ENCODE measurements at regions not wholly inside any gene's neighbourhood (a gene's known extent, or its start where the extent isn't known, plus 50 kb on each side); places are given as distances from the start of the nearest gene placed in this dataset.

GRCh38 chr4:81663368-81663767, 191.7 kb upstream of the RASGEF1B start:
- intact Hi-C loops (cut with DNase I; ENCODE audit: low total_unique reads) = no loop called here
- Histone ChIP-seq H3K4me1 (peaks cover 30% of the 10 kb centered on the region), H3K36me3 (ENCODE audit: low read depth, missing control alignments) (no peaks in the 10 kb centered on the region), H3K27ac (peak overlapping the region; percentile 18 to 73), H3K4me3 (no peak overlapping the region), H3K27me3 (no peaks in the 10 kb centered on the region), H3K9me3 (no peaks in the 10 kb centered on the region)
- TF ChIP-seq CTCF (IDR thresholded peaks at IDR 0.05) (no peak), POLR2A (IDR thresholded peaks at IDR 0.05) (no peak)
- 39 to 43% methylated on average over 2 of the region's 2 CpGs for WGBS, 2 donors
- DNase-seq = no peak

- TF ChIP-seq POLR2A (IDR thresholded peaks at IDR 0.05) (no peak), CTCF (IDR thresholded peaks at IDR 0.05) (no peak)
Observed at GRCh38 chr4:81659051-81659450, 187.3 kb upstream of the RASGEF1B start.

GRCh38 chr4:81652069-81652478, 180.4 kb upstream of the RASGEF1B start:
- WGBS, 2 donors = 36 to 59% methylated on average over 2 of the region's 2 CpGs
- Histone ChIP-seq H3K4me3 (no peak overlapping the region), H3K9me3 (no peaks in the 10 kb centered on the region), H3K27me3 (no peaks in the 10 kb centered on the region), H3K27ac (no peak overlapping the region), H3K36me3 (ENCODE audit: low read depth, missing control alignments) (no peaks in the 10 kb centered on the region), H3K4me1 (peaks cover 11% of the 10 kb centered on the region)
- DNase-seq = no peak
- intact Hi-C loops (cut with DNase I; ENCODE audit: low total_unique reads) = no loop called here
- TF ChIP-seq POLR2A (IDR thresholded peaks at IDR 0.05) (no peak), CTCF (IDR thresholded peaks at IDR 0.05) (no peak)

More at GRCh38 chr4:81659051-81659450, 187.3 kb upstream of the RASGEF1B start:
- Histone ChIP-seq H3K4me3 (no peak overlapping the region), H3K27ac (no peak overlapping the region), H3K4me1 (peaks cover 9% of the 10 kb centered on the region), H3K9me3 (no peaks in the 10 kb centered on the region), H3K27me3 (no peaks in the 10 kb centered on the region), H3K36me3 (ENCODE audit: low read depth, missing control alignments) (no peaks in the 10 kb centered on the region)
- DNase-seq = no peak
- intact Hi-C loops (cut with DNase I; ENCODE audit: low total_unique reads) = no loop called here

GRCh38 chr4:81651243-81651899, 179.7 kb upstream of the RASGEF1B start:
- Histone ChIP-seq H3K27ac (no peak overlapping the region), H3K27me3 (no peaks in the 10 kb centered on the region), H3K9me3 (no peaks in the 10 kb centered on the region), H3K36me3 (ENCODE audit: low read depth, missing control alignments) (no peaks in the 10 kb centered on the region), H3K4me3 (no peak overlapping the region), H3K4me1 (peaks cover 11% of the 10 kb centered on the region)
- no peak for DNase-seq
- WGBS, 2 donors = 61 to 67% methylated on average over 1 of the region's 1 CpG
- intact Hi-C loops (cut with DNase I; ENCODE audit: low total_unique reads) = no loop called here
- TF ChIP-seq CTCF (IDR thresholded peaks at IDR 0.05) = no peak
- no peak for TF ChIP-seq POLR2A (IDR thresholded peaks at IDR 0.05)

GRCh38 chr4:81650606-81651242, 179.0 kb upstream of the RASGEF1B start:
- Histone ChIP-seq H3K4me3 (no peak overlapping the region), H3K9me3 (no peaks in the 10 kb centered on the region), H3K4me1 (peaks cover 11% of the 10 kb centered on the region), H3K36me3 (ENCODE audit: low read depth, missing control alignments) (no peaks in the 10 kb centered on the region), H3K27ac (no peak overlapping the region), H3K27me3 (no peaks in the 10 kb centered on the region)
- 52 to 59% methylated on average over 3 of the region's 3 CpGs for WGBS, 2 donors
- DNase-seq = no peak
- intact Hi-C loops (cut with DNase I; ENCODE audit: low total_unique reads) = no loop called here
- TF ChIP-seq CTCF (IDR thresholded peaks at IDR 0.05) (no peak), POLR2A (IDR thresholded peaks at IDR 0.05) (no peak)
